ENCODE measurements at regions not wholly inside any gene's neighbourhood (a gene's known extent, or its start where the extent isn't known, plus 50 kb on each side); places are given as distances from the start of the nearest gene placed in this dataset.

DNA sequence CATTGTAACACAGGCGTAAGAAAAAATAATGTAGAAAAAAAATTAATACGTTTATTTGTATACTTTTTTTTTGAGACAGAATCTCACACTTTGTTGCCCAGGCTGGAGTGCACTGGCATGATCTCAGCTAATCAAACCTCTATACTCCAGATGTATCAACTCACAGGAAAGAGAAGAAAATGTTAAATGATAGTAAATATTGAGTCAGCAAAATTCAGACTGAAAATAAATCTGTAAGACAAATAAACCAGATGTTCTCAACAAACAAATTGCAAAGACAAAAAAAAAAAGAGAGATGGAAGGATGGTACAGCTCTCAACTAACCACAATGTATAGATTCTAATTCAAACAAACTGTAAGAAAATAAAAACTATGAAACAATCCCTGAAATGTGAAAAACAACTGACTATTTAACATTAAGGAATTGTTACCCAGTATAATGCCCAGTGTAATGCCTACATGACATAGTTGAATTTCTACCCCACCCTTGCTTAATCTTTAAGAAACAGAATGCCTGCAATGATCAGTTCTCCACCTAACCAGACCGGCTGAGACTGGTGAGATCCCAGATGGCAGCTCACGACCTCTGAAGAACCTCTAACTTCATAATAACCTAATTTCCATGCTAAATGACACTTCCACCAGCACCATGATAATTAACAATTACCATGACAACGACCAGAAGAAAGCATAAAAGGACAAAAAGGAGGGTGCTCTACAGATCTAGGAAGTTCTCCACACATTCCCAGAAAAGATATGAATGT is 272.0 kb upstream of the GNAI1 start:
- Mint-ChIP-seq H3K9me3 (ENCODE audit: insufficient read depth) (no peaks in the 10 kb centered on the region), H3K27ac (no peak overlapping the region), H3K27me3 (no peaks in the 10 kb centered on the region), H3K4me3 (no peak overlapping the region), H3K4me1 (no peaks in the 10 kb centered on the region)
- DNase-seq (no peak), ATAC-seq (ENCODE audit: low read depth) (no peak)
- no peak overlapping the region for H3K4me3 ChIP-seq (ENCODE audit: control extremely low read depth in 1 of 5, extremely low read depth in 1 of 5, insufficient read depth in 1 of 5, low read depth in 2 of 5, low read length in 4 of 5)
- H3K27me3 ChIP-seq (replicated peaks in 1 of 4; ENCODE audit: control extremely low read depth in 1 of 4, control insufficient read depth in 3 of 4, insufficient read depth in 4 of 4, low read length in 3 of 4): no peaks in the 10 kb centered on the region
- peaks cover 0 to 3% (median 0%) of the 10 kb centered on the region in 3 donors for H3K9me3 ChIP-seq (ENCODE audit: control extremely low read depth in 1 of 3, control insufficient read depth in 2 of 3, insufficient read depth in 1 of 3, low read length in 2 of 3)
- no peak overlapping the region for H3K4me2 ChIP-seq (replicated peaks; ENCODE audit: low read depth, low read length, poor library complexity, severe bottlenecking)
- no peaks in the 10 kb centered on the region for H3K36me3 ChIP-seq (replicated peaks in 1 of 2; ENCODE audit: control extremely low read depth in 1 of 2, control insufficient read depth in 1 of 2, extremely low read depth in 1 of 2, insufficient read depth in 2 of 2, low read length in 1 of 2)
- no peaks in the 10 kb centered on the region for H3K4me1 ChIP-seq (ENCODE audit: control insufficient read depth in 2 of 2, insufficient read depth in 2 of 2, low read length in 2 of 2)
- 87% methylated on average over 3 of the region's 5 CpGs for WGBS (ENCODE audit: insufficient coverage)
- no peaks in the 10 kb centered on the region for H3K79me2 ChIP-seq (ENCODE audit: control insufficient read depth, insufficient read depth, low read length)
- intact Hi-C loops (cut with micrococcal nuclease): no loop called here
- TF ChIP-seq EZH2 (IDR thresholded peaks at IDR 0.05; ENCODE audit: borderline replicate concordance, insufficient read depth, low read depth, low read length, poor library complexity, severe bottlenecking) (no peak), CTCF (IDR thresholded peaks at IDR 0.05) (no peak)
- no peak overlapping the region for H2AFZ ChIP-seq (ENCODE audit: insufficient read depth, low read depth, low read length, poor library complexity, severe bottlenecking)
- H3K27ac ChIP-seq (ENCODE audit: low read length in 2 of 2): no peak overlapping the region
- CTCF ChIA-PET: no interaction called here
- POLR2A ChIA-PET: no interaction called here
- H4K20me1 ChIP-seq (ENCODE audit: control insufficient read depth, insufficient read depth, low read length, poor library complexity, severe bottlenecking): no peaks in the 10 kb centered on the region
- no peak overlapping the region for H3K9ac ChIP-seq (ENCODE audit: low read length)

GRCh38 chr7:79855172-79855571 is 279.5 kb upstream of the GNAI1 start:
- WGBS (ENCODE audit: insufficient coverage): no CpG with 5 or more reads among the region's 1 CpG
- Mint-ChIP-seq H3K27me3 (no peaks in the 10 kb centered on the region), H3K4me3 (no peak overlapping the region), H3K9me3 (ENCODE audit: insufficient read depth) (peaks cover 2% of the 10 kb centered on the region), H3K4me1 (no peaks in the 10 kb centered on the region), H3K27ac (no peak overlapping the region)
- no peak overlapping the region for H3K27ac ChIP-seq (ENCODE audit: low read length in 2 of 2)
- H3K9me3 ChIP-seq (ENCODE audit: control extremely low read depth in 1 of 3, control insufficient read depth in 2 of 3, insufficient read depth in 1 of 3, low read length in 2 of 3): no peaks in the 10 kb centered on the region
- no peak for DNase-seq
- H3K79me2 ChIP-seq (ENCODE audit: control insufficient read depth, insufficient read depth, low read length): no peaks in the 10 kb centered on the region
- H3K36me3 ChIP-seq (replicated peaks in 1 of 2; ENCODE audit: control extremely low read depth in 1 of 2, control insufficient read depth in 1 of 2, extremely low read depth in 1 of 2, insufficient read depth in 2 of 2, low read length in 1 of 2): no peaks in the 10 kb centered on the region
- no peaks in the 10 kb centered on the region for H3K27me3 ChIP-seq (replicated peaks in 1 of 4; ENCODE audit: control extremely low read depth in 1 of 4, control insufficient read depth in 3 of 4, insufficient read depth in 4 of 4, low read length in 3 of 4)
- no peak overlapping the region for H3K4me3 ChIP-seq (ENCODE audit: control extremely low read depth in 1 of 5, extremely low read depth in 1 of 5, insufficient read depth in 1 of 5, low read depth in 2 of 5, low read length in 4 of 5)
- no peaks in the 10 kb centered on the region for H4K20me1 ChIP-seq (ENCODE audit: control insufficient read depth, insufficient read depth, low read length, poor library complexity, severe bottlenecking)
- no peaks in the 10 kb centered on the region for H3K4me1 ChIP-seq (ENCODE audit: control insufficient read depth in 2 of 2, insufficient read depth in 2 of 2, low read length in 2 of 2)
- no peak overlapping the region for H2AFZ ChIP-seq (ENCODE audit: insufficient read depth, low read depth, low read length, poor library complexity, severe bottlenecking)
- ChIA-PET CTCF (no interaction called here), POLR2A (no interaction called here)
- TF ChIP-seq CTCF (IDR thresholded peaks at IDR 0.05) (no peak), EZH2 (IDR thresholded peaks at IDR 0.05; ENCODE audit: borderline replicate concordance, insufficient read depth, low read depth, low read length, poor library complexity, severe bottlenecking) (no peak)
- intact Hi-C loops (cut with micrococcal nuclease): no loop called here
- ATAC-seq (ENCODE audit: low read depth): no peak
- H3K4me2 ChIP-seq (replicated peaks; ENCODE audit: low read depth, low read length, poor library complexity, severe bottlenecking): no peak overlapping the region
- H3K9ac ChIP-seq (ENCODE audit: low read length): no peak overlapping the region

All from B cell (primary cell).